HEK293T (cell line): ENCODE measurements at regions not wholly inside any gene's neighbourhood (a gene's known extent, or its start where the extent isn't known, plus 50 kb on each side); places are given as distances from the start of the nearest gene placed in this dataset.

ENCODE experiments used
- ARNT ChIP-seq: fragments of 450-650 bp; IDR thresholded peaks from 2 replicates; pipeline ENCODE4 v1.6.1; 2017; ENCODE audit warnings: mild to moderate bottlenecking
- BHLHE40 ChIP-seq: fragments of 450-650 bp; IDR thresholded peaks from 2 replicates; pipeline ENCODE4 v1.6.1; 2016; ENCODE audit warnings: mild to moderate bottlenecking, moderate library complexity, borderline replicate concordance
- ELF4 ChIP-seq: fragments of 450-650 bp; IDR thresholded peaks from 2 replicates; pipeline ENCODE4 v1.6.1; 2017; ENCODE audit warnings: antibody characterized with exemption
- FOXA1 ChIP-seq: fragments of 450-650 bp; IDR thresholded peaks from 2 replicates; pipeline ENCODE4 v1.6.1; 2016; ENCODE audit warnings: mild to moderate bottlenecking
- FOXM1 ChIP-seq: fragments of 450-650 bp; IDR thresholded peaks from 2 replicates; pipeline ENCODE4 v1.6.1; 2017; ENCODE audit warnings: mild to moderate bottlenecking, borderline replicate concordance
- PKNOX1 ChIP-seq: fragments of 450-650 bp; IDR thresholded peaks from 2 replicates; pipeline ENCODE4 v1.6.1; 2016
- SUZ12 ChIP-seq: fragments of 450-650 bp; IDR thresholded peaks from 2 replicates; pipeline ENCODE4 v1.6.1; 2016; ENCODE audit warnings: mild to moderate bottlenecking
- ZNF384 ChIP-seq: fragments of 450-650 bp; IDR thresholded peaks from 2 replicates; pipeline ENCODE4 v1.6.1; 2016

GRCh38 chr10:126833542-126833941, 71.7 kb upstream of the DOCK1 start:
- no peak for TF ChIP-seq SUZ12
- no peak for TF ChIP-seq ELF4
- no peak for TF ChIP-seq FOXA1
- no peak for TF ChIP-seq ZNF384
- TF ChIP-seq ARNT = no peak
- no peak for TF ChIP-seq FOXM1
- TF ChIP-seq PKNOX1 = no peak
- no peak for TF ChIP-seq BHLHE40
